ENCODE measurements at regions not wholly inside any gene's neighbourhood (a gene's known extent, or its start where the extent isn't known, plus 50 kb on each side); places are given as distances from the start of the nearest gene placed in this dataset.

- TF ChIP-seq, protein P1, sequence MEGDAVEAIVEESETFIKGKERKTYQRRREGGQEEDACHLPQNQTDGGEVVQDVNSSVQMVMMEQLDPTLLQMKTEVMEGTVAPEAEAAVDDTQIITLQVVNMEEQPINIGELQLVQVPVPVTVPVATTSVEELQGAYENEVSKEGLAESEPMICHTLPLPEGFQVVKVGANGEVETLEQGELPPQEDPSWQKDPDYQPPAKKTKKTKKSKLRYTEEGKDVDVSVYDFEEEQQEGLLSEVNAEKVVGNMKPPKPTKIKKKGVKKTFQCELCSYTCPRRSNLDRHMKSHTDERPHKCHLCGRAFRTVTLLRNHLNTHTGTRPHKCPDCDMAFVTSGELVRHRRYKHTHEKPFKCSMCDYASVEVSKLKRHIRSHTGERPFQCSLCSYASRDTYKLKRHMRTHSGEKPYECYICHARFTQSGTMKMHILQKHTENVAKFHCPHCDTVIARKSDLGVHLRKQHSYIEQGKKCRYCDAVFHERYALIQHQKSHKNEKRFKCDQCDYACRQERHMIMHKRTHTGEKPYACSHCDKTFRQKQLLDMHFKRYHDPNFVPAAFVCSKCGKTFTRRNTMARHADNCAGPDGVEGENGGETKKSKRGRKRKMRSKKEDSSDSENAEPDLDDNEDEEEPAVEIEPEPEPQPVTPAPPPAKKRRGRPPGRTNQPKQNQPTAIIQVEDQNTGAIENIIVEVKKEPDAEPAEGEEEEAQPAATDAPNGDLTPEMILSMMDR (IDR thresholded peaks at IDR 0.05) = no peak
- TF ChIP-seq POLR2A (IDR thresholded peaks at IDR 0.05) = no peak
These were observed 111.5 kb upstream of the ZNF366 start for GRCh38 chr5:72618708-72619107.

All from ovary (tissue), 3 donors.